GM23338 (cell line): ENCODE measurements at regions not wholly inside any gene's neighbourhood (a gene's known extent, or its start where the extent isn't known, plus 50 kb on each side); places are given as distances from the start of the nearest gene placed in this dataset.

ENCODE experiments used
- EZH2 ChIP-seq: fragments of 200-600 bp; sonication (generic); IDR thresholded peaks from one replicate; pipeline ENCODE4 v1.8.0; 2017; ENCODE audit warnings: antibody characterized with exemption, mild to moderate bottlenecking, low read depth; ENCODE audit not compliant: unreplicated experiment
- EZH2phosphoT487 ChIP-seq: fragments of 200-600 bp; sonication (generic); IDR thresholded peaks from one replicate; pipeline ENCODE4 v1.8.1; 2018; ENCODE audit warnings: antibody characterized with exemption; ENCODE audit not compliant: unreplicated experiment
- POLR2AphosphoS5 ChIP-seq: IDR thresholded peaks from 2 replicates; pipeline ENCODE4 v1.6.1; 2016; ENCODE audit warnings: antibody characterized with exemption, low read depth
- TF ChIP-seq, protein P1 (sequence below), 2 experiments: fragments of 200-600 bp in 1 of 2; sonication (generic) in 1 of 2; conservative IDR thresholded peaks; 2 replicates each; pipeline versions ENCODE4 v1.5.1 to v1.6.1; 2016 to 2017; ENCODE audit warnings: antibody characterized with exemption in 2 of 2, low read depth in 2 of 2, mild to moderate bottlenecking in 2 of 2, moderate library complexity in 1 of 2
- TF ChIP-seq, protein P2 (sequence below): IDR thresholded peaks from one replicate; pipeline ENCODE4 v1.6.1; 2018; ENCODE audit warnings: antibody characterized with exemption; ENCODE audit not compliant: unreplicated experiment
- TF ChIP-seq, protein P3 (sequence below): IDR thresholded peaks from 2 replicates; pipeline ENCODE4 v1.6.1; 2016; ENCODE audit warnings: antibody characterized with exemption

DNA sequence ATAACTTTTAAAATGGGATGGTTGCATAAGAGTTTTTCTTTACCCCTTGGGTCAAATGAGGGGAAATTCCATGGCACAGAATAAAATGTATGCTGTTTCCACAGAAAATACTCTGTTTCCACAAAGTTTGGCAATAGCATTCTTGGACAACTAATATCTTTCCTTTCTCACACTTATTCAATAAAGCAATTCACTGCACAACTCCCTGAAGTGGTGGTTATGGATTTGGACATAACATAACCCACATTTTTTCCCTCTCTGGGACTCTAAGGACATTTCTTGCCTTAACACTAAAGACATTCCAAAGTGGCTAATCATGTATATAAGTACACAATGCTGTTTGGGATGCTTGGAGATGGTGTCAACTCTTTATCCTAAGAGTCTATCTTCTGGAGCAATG, 51.7 kb upstream of the GPM6B start:
- TF ChIP-seq, protein P1, sequence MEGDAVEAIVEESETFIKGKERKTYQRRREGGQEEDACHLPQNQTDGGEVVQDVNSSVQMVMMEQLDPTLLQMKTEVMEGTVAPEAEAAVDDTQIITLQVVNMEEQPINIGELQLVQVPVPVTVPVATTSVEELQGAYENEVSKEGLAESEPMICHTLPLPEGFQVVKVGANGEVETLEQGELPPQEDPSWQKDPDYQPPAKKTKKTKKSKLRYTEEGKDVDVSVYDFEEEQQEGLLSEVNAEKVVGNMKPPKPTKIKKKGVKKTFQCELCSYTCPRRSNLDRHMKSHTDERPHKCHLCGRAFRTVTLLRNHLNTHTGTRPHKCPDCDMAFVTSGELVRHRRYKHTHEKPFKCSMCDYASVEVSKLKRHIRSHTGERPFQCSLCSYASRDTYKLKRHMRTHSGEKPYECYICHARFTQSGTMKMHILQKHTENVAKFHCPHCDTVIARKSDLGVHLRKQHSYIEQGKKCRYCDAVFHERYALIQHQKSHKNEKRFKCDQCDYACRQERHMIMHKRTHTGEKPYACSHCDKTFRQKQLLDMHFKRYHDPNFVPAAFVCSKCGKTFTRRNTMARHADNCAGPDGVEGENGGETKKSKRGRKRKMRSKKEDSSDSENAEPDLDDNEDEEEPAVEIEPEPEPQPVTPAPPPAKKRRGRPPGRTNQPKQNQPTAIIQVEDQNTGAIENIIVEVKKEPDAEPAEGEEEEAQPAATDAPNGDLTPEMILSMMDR (conservative IDR thresholded peaks at IDR 0.05; ENCODE audit: low read depth in 2 of 2): no peak
- no peak for TF ChIP-seq EZH2
- no peak for TF ChIP-seq POLR2AphosphoS5
- no peak for TF ChIP-seq EZH2phosphoT487
- TF ChIP-seq, protein P2, sequence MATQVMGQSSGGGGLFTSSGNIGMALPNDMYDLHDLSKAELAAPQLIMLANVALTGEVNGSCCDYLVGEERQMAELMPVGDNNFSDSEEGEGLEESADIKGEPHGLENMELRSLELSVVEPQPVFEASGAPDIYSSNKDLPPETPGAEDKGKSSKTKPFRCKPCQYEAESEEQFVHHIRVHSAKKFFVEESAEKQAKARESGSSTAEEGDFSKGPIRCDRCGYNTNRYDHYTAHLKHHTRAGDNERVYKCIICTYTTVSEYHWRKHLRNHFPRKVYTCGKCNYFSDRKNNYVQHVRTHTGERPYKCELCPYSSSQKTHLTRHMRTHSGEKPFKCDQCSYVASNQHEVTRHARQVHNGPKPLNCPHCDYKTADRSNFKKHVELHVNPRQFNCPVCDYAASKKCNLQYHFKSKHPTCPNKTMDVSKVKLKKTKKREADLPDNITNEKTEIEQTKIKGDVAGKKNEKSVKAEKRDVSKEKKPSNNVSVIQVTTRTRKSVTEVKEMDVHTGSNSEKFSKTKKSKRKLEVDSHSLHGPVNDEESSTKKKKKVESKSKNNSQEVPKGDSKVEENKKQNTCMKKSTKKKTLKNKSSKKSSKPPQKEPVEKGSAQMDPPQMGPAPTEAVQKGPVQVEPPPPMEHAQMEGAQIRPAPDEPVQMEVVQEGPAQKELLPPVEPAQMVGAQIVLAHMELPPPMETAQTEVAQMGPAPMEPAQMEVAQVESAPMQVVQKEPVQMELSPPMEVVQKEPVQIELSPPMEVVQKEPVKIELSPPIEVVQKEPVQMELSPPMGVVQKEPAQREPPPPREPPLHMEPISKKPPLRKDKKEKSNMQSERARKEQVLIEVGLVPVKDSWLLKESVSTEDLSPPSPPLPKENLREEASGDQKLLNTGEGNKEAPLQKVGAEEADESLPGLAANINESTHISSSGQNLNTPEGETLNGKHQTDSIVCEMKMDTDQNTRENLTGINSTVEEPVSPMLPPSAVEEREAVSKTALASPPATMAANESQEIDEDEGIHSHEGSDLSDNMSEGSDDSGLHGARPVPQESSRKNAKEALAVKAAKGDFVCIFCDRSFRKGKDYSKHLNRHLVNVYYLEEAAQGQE: no peak
- TF ChIP-seq, protein P3, sequence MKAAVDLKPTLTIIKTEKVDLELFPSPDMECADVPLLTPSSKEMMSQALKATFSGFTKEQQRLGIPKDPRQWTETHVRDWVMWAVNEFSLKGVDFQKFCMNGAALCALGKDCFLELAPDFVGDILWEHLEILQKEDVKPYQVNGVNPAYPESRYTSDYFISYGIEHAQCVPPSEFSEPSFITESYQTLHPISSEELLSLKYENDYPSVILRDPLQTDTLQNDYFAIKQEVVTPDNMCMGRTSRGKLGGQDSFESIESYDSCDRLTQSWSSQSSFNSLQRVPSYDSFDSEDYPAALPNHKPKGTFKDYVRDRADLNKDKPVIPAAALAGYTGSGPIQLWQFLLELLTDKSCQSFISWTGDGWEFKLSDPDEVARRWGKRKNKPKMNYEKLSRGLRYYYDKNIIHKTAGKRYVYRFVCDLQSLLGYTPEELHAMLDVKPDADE: no peak
